ENCODE measurements at regions not wholly inside any gene's neighbourhood (a gene's known extent, or its start where the extent isn't known, plus 50 kb on each side); places are given as distances from the start of the nearest gene placed in this dataset.

DNA sequence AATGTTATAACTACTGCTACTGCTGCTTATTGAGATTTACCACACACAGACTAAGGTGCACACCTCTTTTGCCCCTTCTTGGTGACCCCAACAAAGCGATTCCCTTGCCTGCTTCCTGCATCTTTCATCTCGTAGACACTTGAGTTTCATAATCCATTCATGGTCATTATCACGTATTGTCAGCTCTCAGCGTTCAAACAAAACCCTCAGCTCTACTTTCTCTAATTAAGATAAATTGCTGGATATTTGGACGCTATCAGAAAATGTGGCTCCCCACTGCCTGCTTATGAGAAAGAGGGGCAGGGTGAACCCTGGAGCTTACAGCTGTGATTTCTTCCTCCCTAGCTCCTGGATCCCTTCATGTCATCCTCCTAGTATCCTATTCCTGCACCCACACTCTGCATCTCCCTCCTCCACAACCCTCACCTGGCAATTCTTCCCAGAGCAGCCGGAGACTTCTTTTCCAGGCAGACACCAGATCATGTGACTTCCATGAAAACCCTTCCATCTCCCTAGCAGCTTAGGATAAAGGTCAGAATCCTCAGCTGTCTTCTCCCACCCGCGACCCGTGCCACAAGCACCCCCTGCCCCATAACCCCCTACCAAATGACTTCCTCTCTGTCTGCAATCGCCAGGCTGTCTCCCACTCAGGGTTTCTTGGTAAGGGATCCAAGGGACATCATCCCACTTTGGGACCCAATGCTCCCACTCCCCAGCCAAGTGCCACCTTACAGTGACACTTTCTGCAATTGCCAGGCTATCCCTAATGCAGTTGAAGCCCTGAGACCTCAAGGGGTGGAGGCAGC, 146.5 kb downstream of the NSG2 start:
- DNase-seq, result no peak

DNA sequence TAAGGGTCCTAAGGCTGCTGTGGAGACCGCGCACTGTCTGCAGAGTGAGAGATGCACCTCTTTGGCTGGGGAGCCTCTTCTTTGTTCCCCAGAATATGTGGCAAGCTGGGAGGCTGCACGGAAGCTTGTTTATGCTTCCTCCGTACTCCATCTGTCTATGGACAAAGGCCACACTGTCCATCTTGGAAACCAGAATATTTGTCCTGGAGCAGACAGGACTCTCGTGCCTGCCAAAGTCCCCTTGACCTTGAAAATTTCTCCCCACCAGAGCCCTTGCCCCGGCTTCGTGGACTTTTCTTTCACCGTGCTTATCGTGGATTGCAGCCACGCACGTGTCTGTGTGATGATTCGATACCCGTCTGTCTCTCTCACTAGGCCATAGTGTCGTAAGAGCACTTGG, 147.4 kb downstream of the NSG2 start:
- DNase-seq, result no peak

DNA sequence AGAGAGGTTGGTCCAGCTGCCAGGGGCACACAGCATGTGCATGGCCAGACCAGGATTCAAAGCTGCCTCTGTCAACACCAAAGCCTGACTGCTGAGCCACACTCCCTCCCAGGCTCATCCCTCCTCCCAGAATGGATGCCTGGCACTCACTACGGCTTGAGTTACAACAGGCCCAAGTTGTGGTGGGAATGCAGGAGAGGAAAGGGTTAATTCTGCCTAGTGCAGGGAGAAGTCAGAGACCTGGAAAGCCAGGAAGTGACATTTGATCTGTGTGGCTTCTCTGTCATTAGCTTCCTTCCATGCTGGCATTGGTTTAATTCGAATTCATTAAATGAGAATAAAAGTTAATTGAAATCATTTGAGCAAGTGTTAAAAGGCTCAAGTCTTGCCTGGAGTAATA, 150.0 kb downstream of the NSG2 start:
- no peak for DNase-seq

GRCh38 chr5:174197929-174198328, 152.4 kb downstream of the NSG2 start:
- no peak for DNase-seq

DNA sequence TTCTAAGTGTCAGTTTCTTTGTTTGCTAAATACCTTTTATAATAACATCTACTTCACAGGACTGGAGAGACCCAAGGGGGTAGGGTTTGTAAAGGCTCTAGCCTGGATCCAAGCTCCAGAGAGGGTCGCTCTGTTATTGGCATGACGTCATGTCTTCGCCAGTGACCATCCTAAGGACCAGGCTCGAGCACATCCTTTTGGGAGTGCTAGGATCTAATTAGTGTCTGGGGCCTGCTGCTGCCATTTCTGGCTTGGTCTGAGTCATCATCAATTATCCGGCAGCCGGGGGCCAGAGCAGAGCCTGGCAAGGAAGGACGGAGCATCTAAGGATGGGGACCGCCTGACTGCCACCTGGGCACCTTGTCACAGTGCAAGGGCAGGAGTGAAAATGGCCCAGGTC, 153.0 kb downstream of the NSG2 start:
- no peak for DNase-seq

DNA sequence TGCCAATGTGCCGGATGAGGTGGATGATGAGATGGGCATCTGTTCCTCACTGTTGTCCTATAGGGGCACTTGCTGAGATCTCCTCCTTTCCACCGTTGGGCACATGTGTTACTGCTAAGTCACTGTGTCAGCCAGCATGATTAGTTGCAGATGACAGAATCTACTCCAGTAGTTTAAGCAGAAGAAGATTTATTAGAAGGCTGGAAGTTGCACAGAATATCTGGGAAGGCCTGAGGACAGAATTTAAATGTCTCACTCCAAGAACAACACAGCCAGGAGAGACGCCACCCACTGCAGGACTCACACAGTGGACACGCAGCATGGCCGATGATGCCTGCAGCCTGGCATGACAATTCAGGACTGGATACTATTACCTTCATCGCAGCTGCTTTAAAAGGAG, 157.5 kb downstream of the NSG2 start:
- no peak for DNase-seq

DNA sequence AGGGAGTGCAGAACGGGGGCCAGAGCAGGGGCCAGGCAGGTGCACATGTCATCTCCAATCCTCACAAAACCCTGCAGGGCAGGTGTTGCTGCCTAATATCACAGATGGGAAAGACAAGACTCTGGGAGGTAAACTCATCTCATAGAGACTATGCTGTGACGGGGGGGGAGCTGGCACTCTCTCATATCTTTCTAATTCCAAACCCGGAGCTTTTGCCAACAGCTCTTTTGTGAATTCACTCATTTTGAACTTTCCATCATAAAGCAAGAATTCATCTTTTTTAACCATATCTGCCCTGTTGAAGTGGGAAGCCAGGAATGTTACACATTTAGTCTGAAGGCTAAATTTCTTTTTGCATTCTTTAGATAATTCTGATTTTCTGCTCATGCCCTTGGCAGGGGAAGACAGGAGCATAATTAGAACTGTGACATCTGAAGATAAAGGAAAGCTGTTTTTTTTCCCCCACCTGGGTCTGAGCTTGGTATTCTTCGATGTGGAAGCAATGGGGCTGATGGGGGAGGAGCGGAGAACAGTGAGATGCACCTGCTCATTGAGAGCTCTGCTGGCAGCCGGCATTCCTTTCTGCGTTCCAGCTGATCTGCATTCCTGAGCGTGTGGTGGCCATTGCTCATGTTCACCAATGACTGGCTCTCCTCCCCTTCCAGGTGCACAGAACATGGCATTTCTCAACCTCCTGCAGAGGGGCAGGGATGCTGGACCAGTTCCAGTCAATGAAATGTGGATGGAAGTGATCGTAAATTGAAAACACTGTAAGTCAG, 159.2 kb downstream of the NSG2 start:
- no peak for DNase-seq

- no peak for DNase-seq
Measured at GRCh38 chr5:174205939-174206338, 160.4 kb downstream of the NSG2 start.

DNA sequence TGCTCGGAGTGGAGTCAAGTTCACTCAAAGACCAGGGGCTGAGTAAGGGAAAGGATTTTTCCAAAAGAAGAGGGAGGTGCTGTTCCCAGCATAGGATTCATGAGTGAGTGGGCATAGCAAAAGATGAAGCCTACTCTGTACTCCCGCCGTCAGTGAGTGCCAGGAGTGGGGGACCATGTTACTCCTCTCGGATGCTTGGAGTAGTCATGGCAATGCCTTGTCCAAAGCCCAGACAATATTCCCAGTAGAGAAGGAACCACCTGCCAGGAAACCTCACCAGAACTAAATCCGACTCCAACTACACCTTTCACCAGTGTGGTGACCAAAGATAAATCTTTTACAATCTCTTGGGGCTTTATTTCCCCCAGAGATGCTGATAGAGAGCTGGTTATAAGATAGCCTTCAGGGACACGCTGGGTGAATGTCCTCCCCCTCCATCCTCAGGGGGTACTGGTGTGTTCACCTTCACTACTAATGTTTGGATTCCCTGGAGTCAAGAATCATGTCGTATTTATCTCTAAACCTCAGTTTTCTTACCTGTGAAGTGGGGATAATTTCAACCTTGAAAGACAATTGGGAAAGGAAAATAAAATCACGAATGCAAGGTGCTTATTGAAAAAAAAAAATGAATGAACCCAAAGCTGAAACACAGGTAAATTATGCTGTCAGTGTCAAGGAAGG, 165.2 kb downstream of the NSG2 start:
- no peak for DNase-seq

DNA sequence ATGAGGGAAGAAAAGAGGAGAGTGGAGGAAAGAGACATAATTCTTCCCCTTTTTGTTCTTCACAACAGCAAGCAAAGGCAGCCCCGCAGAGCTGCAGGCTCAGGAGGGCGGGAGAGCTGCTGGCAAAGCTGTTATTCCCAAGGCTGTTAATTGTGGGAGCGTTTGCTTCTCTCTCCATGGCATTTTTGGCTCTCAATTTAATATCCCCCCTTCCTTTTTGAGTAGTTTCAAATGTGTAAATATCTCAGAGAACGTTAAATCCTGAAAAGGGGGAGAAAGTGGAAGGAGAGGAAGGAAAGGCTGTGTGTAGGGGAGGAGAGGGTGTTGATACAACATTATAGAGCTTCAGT, 165.7 kb downstream of the NSG2 start:
- DNase-seq, result no peak

DNA sequence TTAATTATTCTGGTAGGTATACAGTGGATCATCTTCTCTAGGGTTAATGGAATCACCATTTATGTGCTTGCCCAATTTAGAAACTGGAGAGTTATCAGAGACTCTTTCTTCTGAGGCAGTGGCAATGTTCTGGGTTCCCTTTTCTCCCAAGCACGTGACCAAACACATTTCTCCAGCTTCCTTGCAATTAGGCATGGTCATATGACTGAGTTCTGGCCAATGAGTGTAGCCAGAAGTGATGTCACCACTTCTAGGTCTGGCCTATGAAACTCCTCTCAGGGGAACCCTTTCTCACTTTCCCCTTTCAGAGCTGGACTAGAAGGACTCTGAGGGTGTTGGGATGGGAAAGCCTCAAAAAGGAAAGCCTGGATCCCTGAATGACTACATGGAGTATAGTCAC, 172.0 kb downstream of the NSG2 start:
- no peak for DNase-seq

DNA sequence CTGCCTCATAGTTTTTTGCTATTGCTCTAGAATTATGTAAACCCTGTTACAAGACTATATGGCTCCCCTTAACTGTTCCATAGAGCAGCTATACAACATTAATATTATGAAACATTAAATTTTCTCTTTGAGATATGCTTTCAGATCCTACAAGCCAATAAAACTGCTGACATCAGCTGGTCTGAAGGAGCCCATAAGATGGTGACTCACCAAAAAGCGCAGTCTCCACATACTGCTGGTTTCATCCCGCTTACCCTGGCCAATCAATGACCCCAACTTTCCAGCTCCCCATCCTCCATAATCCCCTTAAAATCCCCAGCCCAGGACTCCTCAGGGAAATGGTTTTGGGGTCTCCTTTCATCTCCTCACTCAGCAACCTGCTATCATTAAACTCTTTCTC, 172.7 kb downstream of the NSG2 start:
- no peak for DNase-seq

GRCh38 chr5:174220417-174220816, 174.9 kb downstream of the NSG2 start:
- no peak for DNase-seq

DNA sequence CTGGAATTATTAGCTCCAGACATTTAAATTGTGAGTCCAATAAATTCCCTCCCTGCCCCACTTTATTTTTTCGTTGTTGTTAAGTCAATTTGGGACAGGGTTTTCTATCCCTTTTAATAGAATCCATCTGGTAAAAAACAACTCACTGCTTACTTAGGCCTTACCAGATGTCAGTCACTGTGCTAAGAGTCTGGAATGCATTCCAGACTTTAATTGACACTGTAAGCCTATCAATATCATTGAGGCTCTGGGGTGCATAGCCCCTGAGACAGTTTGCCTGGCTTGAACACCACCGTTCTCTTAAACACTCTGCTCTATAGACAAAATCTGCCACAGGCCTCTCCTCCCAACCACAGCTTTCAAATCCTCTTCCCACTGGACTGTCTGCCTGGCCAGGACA, 175.9 kb downstream of the NSG2 start:
- no peak for DNase-seq

DNA sequence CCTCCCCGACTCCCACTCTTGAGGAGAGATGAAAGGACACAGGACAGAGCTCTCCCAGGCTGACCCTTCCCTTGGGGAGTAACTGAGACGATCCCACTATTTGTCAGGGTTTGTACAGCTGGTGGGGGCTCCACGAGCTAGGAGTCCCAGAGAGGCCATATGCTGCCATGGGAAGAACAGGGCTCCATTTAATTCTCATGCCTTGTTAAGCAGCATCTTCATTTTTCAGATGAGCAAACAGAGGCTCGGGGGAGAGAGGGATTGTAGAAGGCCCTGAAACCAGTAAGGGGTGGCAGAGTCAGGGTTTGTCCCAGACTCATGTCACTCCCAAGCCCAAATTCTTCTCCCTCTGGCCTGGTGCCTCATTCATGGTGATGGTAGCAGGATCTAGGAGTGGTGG, 176.4 kb downstream of the NSG2 start:
- no peak for DNase-seq

DNA sequence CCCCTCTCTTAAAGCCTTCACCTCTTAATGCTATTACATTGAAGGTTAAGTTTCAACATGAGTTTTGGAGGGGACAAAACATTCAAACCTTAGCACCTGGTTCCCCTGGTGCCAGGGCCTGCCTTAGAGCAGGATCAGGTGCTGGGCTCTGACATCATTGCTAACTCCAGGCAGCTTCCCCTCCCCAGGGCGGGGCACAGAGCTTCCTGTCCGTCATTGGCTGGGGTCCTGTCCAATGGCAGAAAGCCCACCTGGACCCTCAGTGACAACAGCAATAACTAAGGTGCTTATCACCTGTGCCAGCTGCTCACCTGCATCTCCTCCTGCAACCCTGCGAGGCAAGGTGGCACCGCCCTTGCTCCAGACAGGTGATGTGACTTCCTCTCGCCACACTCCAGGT, 177.4 kb downstream of the NSG2 start:
- DNase-seq, result no peak

DNA sequence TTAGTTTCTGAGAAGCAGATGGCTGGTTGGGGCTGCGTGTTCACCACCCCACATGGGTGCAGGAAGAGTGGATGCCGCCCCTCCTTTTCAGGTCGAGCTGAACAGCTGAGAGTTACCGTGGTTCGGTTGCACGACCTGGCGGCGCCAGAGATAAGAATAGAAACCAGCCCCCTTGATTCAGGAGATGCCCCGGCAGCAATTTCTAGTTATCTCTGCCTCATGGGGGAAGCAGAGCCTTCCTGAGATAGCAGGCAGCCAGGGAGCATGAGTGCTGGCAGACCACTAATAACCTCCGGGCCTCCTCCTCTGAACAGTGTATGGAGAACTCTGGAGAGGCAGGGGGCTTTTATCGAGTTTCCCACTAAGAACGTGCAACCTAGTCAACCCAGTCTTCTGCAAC, 177.8 kb downstream of the NSG2 start:
- no peak for DNase-seq

- no peak for DNase-seq
Measured at GRCh38 chr5:174229068-174229467, 183.6 kb downstream of the NSG2 start.

DNA sequence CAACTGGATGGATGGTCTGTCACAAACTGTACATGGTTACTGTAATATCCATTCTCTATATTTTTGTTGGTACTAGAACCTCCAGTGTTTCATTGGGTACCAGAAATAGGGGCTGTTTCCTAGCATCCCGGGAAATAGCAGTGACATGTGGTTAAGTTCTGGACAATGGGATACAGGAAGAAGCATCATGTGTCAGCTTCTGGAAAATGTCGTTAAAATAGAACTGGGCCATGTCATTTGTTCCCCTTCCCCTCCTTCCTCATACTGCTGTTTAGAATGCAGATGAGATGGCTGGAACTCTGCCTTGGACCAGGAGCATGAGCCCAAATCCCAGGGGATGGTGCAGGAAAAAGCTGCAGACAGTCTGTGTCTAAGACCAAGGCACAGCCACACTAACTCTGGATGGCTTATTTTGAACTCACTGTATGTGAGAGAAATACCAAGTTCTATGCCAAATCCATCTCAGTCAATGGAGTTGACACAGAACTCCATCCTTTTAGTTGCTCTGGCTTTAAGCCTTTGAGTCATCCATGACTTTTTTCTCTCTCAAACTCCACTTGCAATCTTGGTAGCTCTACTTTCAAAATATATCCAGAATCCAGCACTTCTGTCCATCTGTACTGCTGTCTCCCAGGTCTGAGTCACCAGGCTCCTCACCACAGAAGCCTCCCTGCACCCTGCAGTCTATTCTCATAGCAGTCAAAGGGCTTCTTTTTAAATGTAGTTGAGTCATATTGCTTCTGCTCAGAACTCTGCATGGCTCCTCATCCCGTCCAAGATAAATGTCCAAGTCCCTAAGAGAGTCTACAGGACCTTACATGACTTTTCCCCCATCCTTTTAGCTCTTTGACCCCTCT, 184.2 kb downstream of the NSG2 start:
- DNase-seq, result no peak

GRCh38 chr5:174231956-174232487, 186.5 kb downstream of the NSG2 start:
- no peak for DNase-seq

DNA sequence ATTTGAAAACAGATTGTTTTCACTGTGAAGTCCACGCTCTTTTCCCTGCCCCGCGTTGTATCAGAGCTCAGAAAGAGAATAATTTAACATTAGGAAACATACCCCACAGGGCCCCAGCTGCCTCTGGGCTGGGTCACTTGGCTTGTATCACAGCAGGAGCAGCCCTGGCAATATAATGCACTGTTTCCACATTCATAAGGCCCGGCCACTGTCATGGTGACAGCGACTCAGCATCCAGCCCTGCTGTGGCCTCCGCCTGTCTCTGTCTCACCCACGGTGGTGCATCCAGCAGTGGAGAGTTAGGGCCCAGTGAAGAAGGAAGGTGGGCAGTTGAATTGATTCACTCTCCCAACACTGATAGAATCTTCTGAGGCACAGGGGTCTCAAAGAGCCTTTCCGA, 188.9 kb downstream of the NSG2 start:
- no peak for DNase-seq

DNA sequence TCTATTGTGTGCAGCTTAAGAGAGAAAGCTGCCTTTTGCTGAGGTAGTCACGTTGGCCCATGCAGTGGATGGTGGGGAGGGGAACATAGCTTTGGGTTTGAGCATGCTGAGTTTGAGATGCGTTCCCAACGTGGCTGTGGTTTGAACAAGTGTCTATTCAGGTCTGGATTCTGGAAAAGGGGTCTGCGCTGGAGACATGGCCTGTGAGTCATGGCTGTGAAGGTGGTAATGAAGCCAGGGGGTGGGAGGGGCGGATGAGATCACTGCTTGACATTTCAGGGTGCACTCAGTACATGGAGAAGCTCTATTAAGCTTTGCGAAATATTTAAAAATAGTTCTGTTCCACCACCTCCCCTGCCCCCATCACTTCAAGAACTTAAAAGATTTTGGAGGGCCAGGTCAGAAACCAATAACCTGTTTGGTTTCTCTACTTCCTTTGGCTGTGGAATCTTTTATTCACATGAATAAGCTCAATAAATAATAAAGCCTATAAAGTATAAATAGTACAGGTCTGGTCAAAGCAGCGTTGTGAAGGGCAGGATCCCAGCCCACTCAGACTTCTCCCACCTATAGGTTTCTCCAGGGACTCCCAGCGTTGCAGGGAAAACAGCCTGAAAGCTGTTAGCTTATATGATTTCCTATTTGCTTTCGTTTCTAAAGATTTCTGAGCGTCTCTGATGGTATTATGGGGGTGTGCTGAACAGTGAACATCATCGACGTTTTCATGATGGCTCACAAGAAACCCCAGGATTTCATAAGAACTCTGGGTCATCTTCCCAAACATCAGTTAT, 189.9 kb downstream of the NSG2 start:
- DNase-seq, result no peak

Data from NCI-H1092 (cell line).